ENCODE measurements at regions not wholly inside any gene's neighbourhood (a gene's known extent, or its start where the extent isn't known, plus 50 kb on each side); places are given as distances from the start of the nearest gene placed in this dataset.

DNA sequence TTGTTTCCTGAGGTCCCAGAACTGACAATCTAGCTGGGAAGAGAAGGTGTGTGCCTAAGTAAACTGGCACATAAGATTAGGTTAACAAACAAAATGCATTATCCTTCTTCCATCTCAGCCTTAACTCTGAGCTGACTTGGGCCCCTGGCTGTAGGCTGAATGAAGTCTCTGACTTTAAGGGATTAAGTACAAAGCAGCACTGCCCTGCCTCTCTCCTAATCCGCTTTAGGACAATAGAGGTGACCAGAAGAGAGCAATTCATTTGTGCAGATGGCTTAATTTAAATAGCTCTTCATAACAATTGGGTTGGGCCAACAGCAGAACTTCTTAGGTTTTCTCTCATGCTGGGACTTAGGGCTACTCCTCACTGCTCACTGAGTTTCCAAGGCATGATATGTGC, 181.6 kb upstream of the SOX14 start:
- no peak overlapping the region for H4K5ac ChIP-seq (ENCODE audit: low read depth, low read length)
- H2AFZ ChIP-seq (replicated peaks; ENCODE audit: low read length, poor library complexity): no peak overlapping the region
- H2BK15ac ChIP-seq (ENCODE audit: low read depth, low read length): no peak overlapping the region
- dilution Hi-C loops (cut with HindIII; ENCODE audit: low sequenced_read_pairs, unreplicated experiment): no loop called here
- ChIA-PET CTCF (no interaction called here), POLR2A (ENCODE audit: unreplicated experiment) (no interaction called here)
- no CpG with 5 or more reads among the region's 1 CpG for WGBS, 2 experiments (ENCODE audit: extremely low coverage in 2 of 2, insufficient read length in 1 of 2)
- BruUV-seq (replicated peaks): no TSS peak
- DNase-seq (no peak), ATAC-seq (ENCODE audit: low read depth) (no peak)
- H3K18ac ChIP-seq (ENCODE audit: low read depth, low read length): no peak overlapping the region
- no peak overlapping the region for H3K14ac ChIP-seq (replicated peaks; ENCODE audit: low read depth, low read length)
- H3K27me3 ChIP-seq (ENCODE audit: control insufficient read depth, insufficient read depth, low read length): no peaks in the 10 kb centered on the region
- H3K9me3 ChIP-seq (ENCODE audit: control insufficient read depth, insufficient read depth, low read length): peaks cover 5% of the 10 kb centered on the region; the same call in 1 of the 2 replicates
- no peaks in the 10 kb centered on the region for H3K9me1 ChIP-seq (ENCODE audit: insufficient read depth, low read length)
- TF ChIP-seq, protein P1, sequence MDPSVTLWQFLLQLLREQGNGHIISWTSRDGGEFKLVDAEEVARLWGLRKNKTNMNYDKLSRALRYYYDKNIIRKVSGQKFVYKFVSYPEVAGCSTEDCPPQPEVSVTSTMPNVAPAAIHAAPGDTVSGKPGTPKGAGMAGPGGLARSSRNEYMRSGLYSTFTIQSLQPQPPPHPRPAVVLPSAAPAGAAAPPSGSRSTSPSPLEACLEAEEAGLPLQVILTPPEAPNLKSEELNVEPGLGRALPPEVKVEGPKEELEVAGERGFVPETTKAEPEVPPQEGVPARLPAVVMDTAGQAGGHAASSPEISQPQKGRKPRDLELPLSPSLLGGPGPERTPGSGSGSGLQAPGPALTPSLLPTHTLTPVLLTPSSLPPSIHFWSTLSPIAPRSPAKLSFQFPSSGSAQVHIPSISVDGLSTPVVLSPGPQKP (IDR thresholded peaks at IDR 0.05; ENCODE audit: borderline replicate concordance, low read depth, low read length): no peak
- TF ChIP-seq RFX5 (IDR thresholded peaks at IDR 0.05; ENCODE audit: low read depth, low read length) (no peak), SMC3 (IDR thresholded peaks at IDR 0.05; ENCODE audit: low read depth, low read length) (no peak), RCOR1 (IDR thresholded peaks at IDR 0.05; ENCODE audit: insufficient replicate concordance, low read length) (no peak), MAFK (IDR thresholded peaks at IDR 0.05; ENCODE audit: low read depth, low read length) (no peak), CHD1 (IDR thresholded peaks at IDR 0.05; ENCODE audit: low read depth, low read length) (no peak), BHLHE40 (IDR thresholded peaks at IDR 0.05; ENCODE audit: low read depth, low read length) (no peak), MXI1 (IDR thresholded peaks at IDR 0.05; ENCODE audit: borderline replicate concordance, low read depth, low read length) (no peak), MAZ (IDR thresholded peaks at IDR 0.05; ENCODE audit: borderline replicate concordance, low read depth, low read length) (no peak)
- TF ChIP-seq, protein P2, sequence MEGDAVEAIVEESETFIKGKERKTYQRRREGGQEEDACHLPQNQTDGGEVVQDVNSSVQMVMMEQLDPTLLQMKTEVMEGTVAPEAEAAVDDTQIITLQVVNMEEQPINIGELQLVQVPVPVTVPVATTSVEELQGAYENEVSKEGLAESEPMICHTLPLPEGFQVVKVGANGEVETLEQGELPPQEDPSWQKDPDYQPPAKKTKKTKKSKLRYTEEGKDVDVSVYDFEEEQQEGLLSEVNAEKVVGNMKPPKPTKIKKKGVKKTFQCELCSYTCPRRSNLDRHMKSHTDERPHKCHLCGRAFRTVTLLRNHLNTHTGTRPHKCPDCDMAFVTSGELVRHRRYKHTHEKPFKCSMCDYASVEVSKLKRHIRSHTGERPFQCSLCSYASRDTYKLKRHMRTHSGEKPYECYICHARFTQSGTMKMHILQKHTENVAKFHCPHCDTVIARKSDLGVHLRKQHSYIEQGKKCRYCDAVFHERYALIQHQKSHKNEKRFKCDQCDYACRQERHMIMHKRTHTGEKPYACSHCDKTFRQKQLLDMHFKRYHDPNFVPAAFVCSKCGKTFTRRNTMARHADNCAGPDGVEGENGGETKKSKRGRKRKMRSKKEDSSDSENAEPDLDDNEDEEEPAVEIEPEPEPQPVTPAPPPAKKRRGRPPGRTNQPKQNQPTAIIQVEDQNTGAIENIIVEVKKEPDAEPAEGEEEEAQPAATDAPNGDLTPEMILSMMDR (conservative IDR thresholded peaks at IDR 0.05; ENCODE audit: low read depth, low read length): no peak
- H3K23ac ChIP-seq (ENCODE audit: low read depth, low read length): no peak overlapping the region
- intact Hi-C loops (cut with micrococcal nuclease): no loop called here
- H2BK120ac ChIP-seq (ENCODE audit: low read depth, low read length): no peak overlapping the region
- H4K8ac ChIP-seq (ENCODE audit: low read depth in 2 of 2, low read length in 2 of 2): no peak overlapping the region
- H3K56ac ChIP-seq (ENCODE audit: extremely low read depth, insufficient read depth, low read length): no peak overlapping the region
- H3K79me1 ChIP-seq (ENCODE audit: low read depth in 1 of 2, low read length in 2 of 2): no peaks in the 10 kb centered on the region
- H4K20me1 ChIP-seq (ENCODE audit: insufficient read depth, low read length): no peaks in the 10 kb centered on the region
- H2BK5ac ChIP-seq (ENCODE audit: low read depth, low read length, poor library complexity, severe bottlenecking): no peak overlapping the region
- H3K4me2 ChIP-seq (ENCODE audit: low read depth, low read length): no peak overlapping the region
- H3K36me3 ChIP-seq (ENCODE audit: control insufficient read depth, insufficient read depth, low read length): no peaks in the 10 kb centered on the region
- no peak overlapping the region for H2BK20ac ChIP-seq (ENCODE audit: low read depth, low read length)
- no peak overlapping the region for H4K91ac ChIP-seq (ENCODE audit: insufficient read depth, low read depth, low read length)
- H2AK9ac ChIP-seq (replicated peaks; ENCODE audit: low read depth, low read length, poor library complexity): no peak overlapping the region
- H3K4me1 ChIP-seq (ENCODE audit: control insufficient read depth, insufficient read depth, low read length): no peaks in the 10 kb centered on the region
- in situ Hi-C loops (cut with MboI; ENCODE audit: low sequenced_read_pairs): no loop called here
- no peak overlapping the region for H3K4ac ChIP-seq (ENCODE audit: low read depth, low read length)
- no peak overlapping the region for H3K27ac ChIP-seq (ENCODE audit: insufficient read depth, low read length)
- H3K4me3 ChIP-seq (ENCODE audit: insufficient read depth, low read depth, low read length): no peak overlapping the region
- no peak overlapping the region for H3K9ac ChIP-seq (ENCODE audit: low read depth, low read length)
- no peak overlapping the region for H2AK5ac ChIP-seq (ENCODE audit: low read depth, low read length)
